ENCODE measurements at regions not wholly inside any gene's neighbourhood (a gene's known extent, or its start where the extent isn't known, plus 50 kb on each side); places are given as distances from the start of the nearest gene placed in this dataset.
"Not testable (repeated sequence)": the region's sequence is repeated elsewhere in the genome, so short reads cannot be mapped to it uniquely, and the experiment has no call there.

DNA sequence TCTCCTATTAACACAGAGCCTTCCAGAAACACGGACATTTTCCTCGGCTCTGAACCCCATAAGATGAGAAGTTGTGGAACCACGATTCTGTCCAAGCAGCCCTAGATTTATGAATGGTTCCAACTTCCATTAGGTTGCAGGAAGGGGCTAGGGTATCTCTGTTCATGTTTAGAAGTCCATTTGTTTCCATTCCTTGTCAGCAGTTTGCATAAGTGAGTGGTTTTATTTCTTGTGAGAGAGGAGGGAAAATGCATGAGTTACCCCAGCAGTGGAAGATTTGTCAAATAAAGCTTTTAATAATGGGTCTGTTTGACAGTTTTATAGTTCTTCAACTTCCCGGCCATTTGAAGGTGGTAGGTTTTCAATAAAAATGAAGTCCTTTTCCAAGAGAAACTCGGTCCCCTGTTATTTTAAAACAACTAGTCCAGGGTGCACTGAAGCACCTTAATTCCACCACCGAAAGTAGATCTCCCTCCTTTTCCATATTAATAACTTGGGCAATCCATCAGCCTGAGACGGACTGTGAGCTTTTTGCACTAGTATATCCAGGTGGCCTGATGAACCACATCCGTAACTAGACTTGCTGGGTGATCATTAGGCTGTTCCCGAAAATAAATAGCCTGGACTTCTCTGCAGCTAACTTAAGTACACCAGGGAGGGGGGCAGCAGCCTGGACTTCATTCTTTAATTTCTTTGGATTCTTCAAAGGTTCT lies 181.3 kb downstream of the TMEM114 start:
- TF ChIP-seq, protein P1, sequence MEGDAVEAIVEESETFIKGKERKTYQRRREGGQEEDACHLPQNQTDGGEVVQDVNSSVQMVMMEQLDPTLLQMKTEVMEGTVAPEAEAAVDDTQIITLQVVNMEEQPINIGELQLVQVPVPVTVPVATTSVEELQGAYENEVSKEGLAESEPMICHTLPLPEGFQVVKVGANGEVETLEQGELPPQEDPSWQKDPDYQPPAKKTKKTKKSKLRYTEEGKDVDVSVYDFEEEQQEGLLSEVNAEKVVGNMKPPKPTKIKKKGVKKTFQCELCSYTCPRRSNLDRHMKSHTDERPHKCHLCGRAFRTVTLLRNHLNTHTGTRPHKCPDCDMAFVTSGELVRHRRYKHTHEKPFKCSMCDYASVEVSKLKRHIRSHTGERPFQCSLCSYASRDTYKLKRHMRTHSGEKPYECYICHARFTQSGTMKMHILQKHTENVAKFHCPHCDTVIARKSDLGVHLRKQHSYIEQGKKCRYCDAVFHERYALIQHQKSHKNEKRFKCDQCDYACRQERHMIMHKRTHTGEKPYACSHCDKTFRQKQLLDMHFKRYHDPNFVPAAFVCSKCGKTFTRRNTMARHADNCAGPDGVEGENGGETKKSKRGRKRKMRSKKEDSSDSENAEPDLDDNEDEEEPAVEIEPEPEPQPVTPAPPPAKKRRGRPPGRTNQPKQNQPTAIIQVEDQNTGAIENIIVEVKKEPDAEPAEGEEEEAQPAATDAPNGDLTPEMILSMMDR (conservative IDR thresholded peaks at IDR 0.05) = no peak
- TF ChIP-seq ZFX (IDR thresholded peaks at IDR 0.05) = no peak
- H3K27ac ChIP-seq = no peak overlapping the region

- TF ChIP-seq ZFX (IDR thresholded peaks at IDR 0.05) = no peak
- TF ChIP-seq, protein P1 (conservative IDR thresholded peaks at IDR 0.05) = no peak
- H3K27ac ChIP-seq = no peak overlapping the region
Observed at GRCh38 chr16:8407351-8407750, 183.0 kb downstream of the TMEM114 start.

GRCh38 chr16:8403978-8404749 lies 186.1 kb downstream of the TMEM114 start:
- H3K27ac ChIP-seq = no peak overlapping the region
- TF ChIP-seq, protein P1 (conservative IDR thresholded peaks at IDR 0.05) = no peak
- no peak for TF ChIP-seq ZFX (IDR thresholded peaks at IDR 0.05)

DNA sequence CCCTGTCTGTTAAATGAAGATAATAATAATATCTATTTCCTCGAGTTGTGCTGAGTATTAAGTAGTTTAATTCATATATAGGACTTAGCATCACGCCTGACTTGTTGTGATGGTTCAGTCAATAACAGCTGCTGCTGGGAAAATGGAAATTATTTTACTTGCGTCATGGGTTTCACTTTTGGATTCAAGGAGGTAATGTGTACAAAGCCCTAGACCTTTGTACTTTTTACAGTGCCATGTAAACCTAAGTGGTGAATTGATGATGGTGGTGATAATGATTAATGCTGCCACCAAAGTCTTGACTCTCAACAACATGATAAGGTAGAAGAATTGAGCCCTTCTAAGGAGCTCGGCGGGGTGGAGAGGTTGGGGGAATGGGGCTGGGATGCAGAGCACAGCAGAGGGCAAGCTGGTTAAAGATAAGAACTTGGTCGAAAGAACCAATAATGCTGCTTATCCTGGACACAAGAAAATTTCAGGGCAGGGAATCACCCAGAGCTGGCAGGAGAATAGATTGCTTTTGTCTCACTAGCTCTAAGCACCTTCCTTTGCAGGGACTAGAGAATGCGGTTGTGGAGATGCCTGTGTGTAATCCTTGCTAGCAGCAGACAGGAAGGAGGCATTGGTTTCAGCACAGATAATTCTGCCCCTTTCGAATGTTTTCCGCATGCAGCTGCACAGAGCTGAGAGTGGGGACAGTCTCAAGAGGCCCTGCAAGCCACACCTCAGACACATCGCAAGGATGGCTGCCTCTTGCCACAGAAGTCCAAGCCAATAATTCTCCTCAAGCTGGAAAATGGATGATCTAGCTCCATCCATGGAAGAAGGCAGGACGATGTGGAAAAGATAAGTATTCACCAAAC lies 187.1 kb downstream of the TMEM114 start:
- TF ChIP-seq ZFX (IDR thresholded peaks at IDR 0.05) = no peak
- TF ChIP-seq, protein P1 (conservative IDR thresholded peaks at IDR 0.05) = no peak
- no peak overlapping the region for H3K27ac ChIP-seq

DNA sequence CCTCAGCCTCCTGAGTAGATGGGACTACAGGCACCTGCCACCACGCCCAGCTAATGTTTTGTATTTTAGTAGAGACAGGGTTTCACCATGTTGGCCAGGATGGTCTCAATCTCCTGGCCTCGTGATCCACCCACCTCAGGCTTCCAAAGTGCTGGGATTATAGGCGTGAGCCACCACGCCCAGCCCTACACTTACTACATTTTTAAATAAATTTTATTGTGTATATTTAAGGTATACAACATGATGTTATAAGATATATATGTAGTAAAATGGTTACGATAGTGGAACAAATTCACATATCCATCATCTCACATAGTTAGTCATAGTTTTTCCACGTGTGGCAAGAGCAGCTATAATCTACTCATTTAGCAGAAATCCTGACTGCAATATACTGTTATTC lies 189.6 kb downstream of the TMEM114 start:
- not testable (repeated sequence) for H3K27ac ChIP-seq

GRCh38 chr16:8398548-8398947 lies 191.8 kb downstream of the TMEM114 start:
- TF ChIP-seq, protein P1 (conservative IDR thresholded peaks at IDR 0.05) = no peak
- TF ChIP-seq ZFX (IDR thresholded peaks at IDR 0.05) = no peak

DNA sequence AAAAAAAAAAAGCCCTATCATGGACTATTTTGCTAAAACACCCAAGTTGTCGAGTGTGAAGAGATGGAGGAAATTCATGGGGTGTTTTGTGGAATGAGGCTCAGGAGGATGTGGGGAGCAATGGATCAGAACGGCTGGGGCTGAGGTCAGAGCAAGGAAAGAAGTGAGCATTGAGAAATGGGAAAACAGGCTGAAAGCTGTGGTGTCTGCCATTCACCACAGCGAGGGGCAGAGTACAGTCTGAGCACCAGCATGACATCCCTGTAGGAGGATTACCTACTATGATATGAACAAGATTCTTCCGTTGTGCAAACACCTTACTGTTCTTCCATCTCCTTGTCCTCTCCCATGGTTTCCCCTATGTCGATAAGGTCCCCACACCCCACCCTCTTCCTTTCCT lies 193.1 kb downstream of the TMEM114 start:
- H3K27ac ChIP-seq = no peak overlapping the region
- TF ChIP-seq, protein P1 (conservative IDR thresholded peaks at IDR 0.05) = no peak

More at GRCh38 chr16:8398548-8398947, 191.8 kb downstream of the TMEM114 start:
- H3K27ac ChIP-seq = no peak overlapping the region

Data from C4-2B (cell line).